ENCODE measurements at regions not wholly inside any gene's neighbourhood (a gene's known extent, or its start where the extent isn't known, plus 50 kb on each side); places are given as distances from the start of the nearest gene placed in this dataset.

- no peak for TF ChIP-seq CTCF (IDR thresholded peaks at IDR 0.05)
- Histone ChIP-seq H3K27me3 (no peaks in the 10 kb centered on the region), H3K9ac (ENCODE audit: low read depth in 2 of 2, low read length in 2 of 2) (no peak overlapping the region), H3K4me3 (no peak overlapping the region), H3K36me3 (no peaks in the 10 kb centered on the region), H3K4me1 (no peaks in the 10 kb centered on the region), H3K27ac (no peak overlapping the region), H3K9me3 (no peaks in the 10 kb centered on the region)
- intact Hi-C loops (cut with DNase I): no loop called here
- DNase-seq: no peak
Observed at GRCh38 chr16:76724181-76724580, 447.0 kb downstream of the CNTNAP4 start.

- Histone ChIP-seq H3K4me3 (no peak overlapping the region), H3K9ac (ENCODE audit: low read depth in 2 of 2, low read length in 2 of 2) (no peak overlapping the region), H3K4me1 (no peaks in the 10 kb centered on the region), H3K27ac (no peak overlapping the region), H3K36me3 (no peaks in the 10 kb centered on the region), H3K9me3 (no peaks in the 10 kb centered on the region), H3K27me3 (no peaks in the 10 kb centered on the region)
- intact Hi-C loops (cut with DNase I): no loop called here
- DNase-seq: no peak
- no peak for TF ChIP-seq CTCF (IDR thresholded peaks at IDR 0.05)
Observed at GRCh38 chr16:76729525-76729924, 452.3 kb downstream of the CNTNAP4 start.

- no peak overlapping the region for H3K27ac ChIP-seq
- no peaks in the 10 kb centered on the region for H3K36me3 ChIP-seq
- H3K4me1 ChIP-seq: no peaks in the 10 kb centered on the region
- no peak for DNase-seq
- H3K4me3 ChIP-seq: no peak overlapping the region
- TF ChIP-seq CTCF (IDR thresholded peaks at IDR 0.05): no peak
- H3K27me3 ChIP-seq: no peaks in the 10 kb centered on the region
- no peak overlapping the region for H3K9ac ChIP-seq (ENCODE audit: low read depth in 2 of 2, low read length in 2 of 2)
- no peaks in the 10 kb centered on the region for H3K9me3 ChIP-seq
- intact Hi-C loops (cut with DNase I): no loop called here
Observed at GRCh38 chr16:76732894-76733293, 455.7 kb downstream of the CNTNAP4 start.

- H3K9ac ChIP-seq (ENCODE audit: low read depth in 2 of 2, low read length in 2 of 2): no peak overlapping the region
- H3K27me3 ChIP-seq: no peaks in the 10 kb centered on the region
- no peak overlapping the region for H3K4me3 ChIP-seq
- no peak for DNase-seq
- H3K36me3 ChIP-seq: no peaks in the 10 kb centered on the region
- TF ChIP-seq CTCF (IDR thresholded peaks at IDR 0.05): no peak
- no peak overlapping the region for H3K27ac ChIP-seq
- H3K9me3 ChIP-seq: no peaks in the 10 kb centered on the region
- H3K4me1 ChIP-seq: no peaks in the 10 kb centered on the region
- intact Hi-C loops (cut with DNase I): no loop called here
Observed at GRCh38 chr16:76741623-76742022, 449.4 kb upstream of the MON1B start.

GRCh38 chr16:76748461-76749348 lies 442.3 kb upstream of the MON1B start:
- no peak for DNase-seq
- no peak for TF ChIP-seq CTCF (IDR thresholded peaks at IDR 0.05)

More at GRCh38 chr16:76748461-76749348, 442.3 kb upstream of the MON1B start:
- Histone ChIP-seq H3K36me3 (no peaks in the 10 kb centered on the region), H3K4me3 (no peak overlapping the region), H3K9ac (ENCODE audit: low read depth in 2 of 2, low read length in 2 of 2) (no peak overlapping the region), H3K27me3 (no peaks in the 10 kb centered on the region), H3K9me3 (no peaks in the 10 kb centered on the region), H3K27ac (no peak overlapping the region), H3K4me1 (no peaks in the 10 kb centered on the region)
- intact Hi-C loops (cut with DNase I): no loop called here

Data from colonic mucosa (tissue), 4 donors.